ENCODE measurements at regions not wholly inside any gene's neighbourhood (a gene's known extent, or its start where the extent isn't known, plus 50 kb on each side); places are given as distances from the start of the nearest gene placed in this dataset.

GRCh38 chr7:79982141-79982770 is 152.4 kb upstream of the GNAI1 start:
- H3K4me1 Mint-ChIP-seq, result no peaks in the 10 kb centered on the region
- no peak overlapping the region for H3K9ac ChIP-seq (ENCODE audit: low read length)
- H3K36me3 ChIP-seq (replicated peaks in 1 of 2; ENCODE audit: control extremely low read depth in 1 of 2, control insufficient read depth in 1 of 2, extremely low read depth in 1 of 2, insufficient read depth in 2 of 2, low read length in 1 of 2), result no peaks in the 10 kb centered on the region
- no peak overlapping the region for H3K27ac Mint-ChIP-seq
- peaks cover 2% of the 10 kb centered on the region for H3K9me3 Mint-ChIP-seq (ENCODE audit: insufficient read depth)
- no peak overlapping the region for H3K4me3 ChIP-seq (ENCODE audit: control extremely low read depth in 1 of 5, extremely low read depth in 1 of 5, insufficient read depth in 1 of 5, low read depth in 2 of 5, low read length in 4 of 5)
- CTCF ChIA-PET, result no interaction called here
- H3K4me1 ChIP-seq (ENCODE audit: control insufficient read depth in 2 of 2, insufficient read depth in 2 of 2, low read length in 2 of 2), result no peaks in the 10 kb centered on the region
- ATAC-seq (ENCODE audit: low read depth) (no peak), DNase-seq (no peak)
- H3K4me2 ChIP-seq (replicated peaks; ENCODE audit: low read depth, low read length, poor library complexity, severe bottlenecking), result no peak overlapping the region
- WGBS (ENCODE audit: insufficient coverage), result no CpG with 5 or more reads among the region's 2 CpGs
- H3K9me3 ChIP-seq (ENCODE audit: control extremely low read depth in 1 of 3, control insufficient read depth in 2 of 3, insufficient read depth in 1 of 3, low read length in 2 of 3), result peaks cover 0 to 4% (median 0%) of the 10 kb centered on the region in 3 donors
- H2AFZ ChIP-seq (ENCODE audit: insufficient read depth, low read depth, low read length, poor library complexity, severe bottlenecking), result no peak overlapping the region
- no peak overlapping the region for H3K4me3 Mint-ChIP-seq
- H4K20me1 ChIP-seq (ENCODE audit: control insufficient read depth, insufficient read depth, low read length, poor library complexity, severe bottlenecking), result no peaks in the 10 kb centered on the region
- TF ChIP-seq CTCF (IDR thresholded peaks at IDR 0.05) (no peak), EZH2 (IDR thresholded peaks at IDR 0.05; ENCODE audit: borderline replicate concordance, insufficient read depth, low read depth, low read length, poor library complexity, severe bottlenecking) (no peak)
- H3K79me2 ChIP-seq (ENCODE audit: control insufficient read depth, insufficient read depth, low read length), result no peaks in the 10 kb centered on the region
- POLR2A ChIA-PET, result no interaction called here
- H3K27me3 ChIP-seq (replicated peaks in 1 of 4; ENCODE audit: control extremely low read depth in 1 of 4, control insufficient read depth in 3 of 4, insufficient read depth in 4 of 4, low read length in 3 of 4), result no peaks in the 10 kb centered on the region
- intact Hi-C loops (cut with micrococcal nuclease), result no loop called here
- no peaks in the 10 kb centered on the region for H3K27me3 Mint-ChIP-seq
- H3K27ac ChIP-seq (ENCODE audit: low read length in 2 of 2), result no peak overlapping the region

- no peak overlapping the region for H3K9ac ChIP-seq (ENCODE audit: low read length)
- no peaks in the 10 kb centered on the region for H3K27me3 ChIP-seq (replicated peaks in 1 of 4; ENCODE audit: control extremely low read depth in 1 of 4, control insufficient read depth in 3 of 4, insufficient read depth in 4 of 4, low read length in 3 of 4)
- Mint-ChIP-seq H3K27ac (no peak overlapping the region), H3K9me3 (ENCODE audit: insufficient read depth) (peaks cover 4% of the 10 kb centered on the region), H3K4me3 (no peak overlapping the region), H3K27me3 (no peaks in the 10 kb centered on the region), H3K4me1 (no peaks in the 10 kb centered on the region)
- H3K36me3 ChIP-seq (replicated peaks in 1 of 2; ENCODE audit: control extremely low read depth in 1 of 2, control insufficient read depth in 1 of 2, extremely low read depth in 1 of 2, insufficient read depth in 2 of 2, low read length in 1 of 2), result no peaks in the 10 kb centered on the region
- H3K27ac ChIP-seq (ENCODE audit: low read length in 2 of 2), result no peak overlapping the region
- no peaks in the 10 kb centered on the region for H3K4me1 ChIP-seq (ENCODE audit: control insufficient read depth in 2 of 2, insufficient read depth in 2 of 2, low read length in 2 of 2)
- H3K79me2 ChIP-seq (ENCODE audit: control insufficient read depth, insufficient read depth, low read length), result no peaks in the 10 kb centered on the region
- no peak overlapping the region for H3K4me2 ChIP-seq (replicated peaks; ENCODE audit: low read depth, low read length, poor library complexity, severe bottlenecking)
- intact Hi-C loops (cut with micrococcal nuclease), result no loop called here
- ChIA-PET CTCF (no interaction called here), POLR2A (no interaction called here)
- H3K9me3 ChIP-seq (ENCODE audit: control extremely low read depth in 1 of 3, control insufficient read depth in 2 of 3, insufficient read depth in 1 of 3, low read length in 2 of 3), result peaks cover 0 to 8% (median 0%) of the 10 kb centered on the region in 3 donors
- no peak overlapping the region for H2AFZ ChIP-seq (ENCODE audit: insufficient read depth, low read depth, low read length, poor library complexity, severe bottlenecking)
- DNase-seq (no peak), ATAC-seq (ENCODE audit: low read depth) (no peak)
- no CpG with 5 or more reads among the region's 1 CpG for WGBS (ENCODE audit: insufficient coverage)
- no peaks in the 10 kb centered on the region for H4K20me1 ChIP-seq (ENCODE audit: control insufficient read depth, insufficient read depth, low read length, poor library complexity, severe bottlenecking)
- no peak overlapping the region for H3K4me3 ChIP-seq (ENCODE audit: control extremely low read depth in 1 of 5, extremely low read depth in 1 of 5, insufficient read depth in 1 of 5, low read depth in 2 of 5, low read length in 4 of 5)
- no peak for TF ChIP-seq CTCF (IDR thresholded peaks at IDR 0.05)
- TF ChIP-seq EZH2 (IDR thresholded peaks at IDR 0.05; ENCODE audit: borderline replicate concordance, insufficient read depth, low read depth, low read length, poor library complexity, severe bottlenecking), result no peak
Measured at GRCh38 chr7:79980376-79980775, 154.3 kb upstream of the GNAI1 start.

Data from B cell (primary cell).